Keratinocyte (primary cell): ENCODE measurements at regions not wholly inside any gene's neighbourhood (a gene's known extent, or its start where the extent isn't known, plus 50 kb on each side); places are given as distances from the start of the nearest gene placed in this dataset.
A peak's percentile ranks its signal among the peaks of the same experiment; 100 is the strongest.

Experiments used
- DNase-seq: peaks from one replicate; pipeline ENCODE4 v3.0.0-alpha.2; 2011; ENCODE audit warnings: low read depth, missing footprints, low spot score
- FAIRE-seq: peaks from 2 replicates; lab custom pipeline; 2011; peaks lifted over from hg19 to GRCh38; lab: Jason Lieb, UNC
- H2AFZ ChIP-seq: 2 replicates; pipeline ENCODE4 v1.6.0; 2012; ENCODE audit warnings: low read length, control low read depth, inconsistent platforms; ENCODE audit not compliant: control insufficient read depth
- H3K27ac ChIP-seq: 2 replicates; pipeline ENCODE4 v1.5.1; 2011; ENCODE audit warnings: low read length; ENCODE audit not compliant: control insufficient read depth, insufficient read depth
- H3K27me3 ChIP-seq: 3 replicates; pipeline ENCODE4 v1.6.0; 2011; ENCODE audit warnings: low read length; ENCODE audit not compliant: control insufficient read depth, insufficient read depth; ENCODE audit errors: extremely low read depth
- H3K36me3 ChIP-seq, 2 experiments: 2 replicates in 1 of 2; 3 replicates in 1 of 2; pipeline ENCODE4 v1.5.1; 2011; ENCODE audit warnings: low read length in 2 of 2, mild to moderate bottlenecking in 1 of 2; ENCODE audit not compliant: control insufficient read depth in 2 of 2, insufficient read depth in 2 of 2; ENCODE audit errors: extremely low read depth in 1 of 2
- H3K4me1 ChIP-seq: 3 replicates; pipeline ENCODE4 v1.5.1; 2011; ENCODE audit warnings: low read length; ENCODE audit not compliant: control insufficient read depth, insufficient read depth; ENCODE audit errors: extremely low read depth
- H3K4me2 ChIP-seq: 3 replicates; pipeline ENCODE4 v1.6.0; 2011; ENCODE audit warnings: low read depth, low read length; ENCODE audit not compliant: control insufficient read depth, insufficient read depth; ENCODE audit errors: extremely low read depth
- H3K4me3 ChIP-seq, 3 experiments: fragments of 200-600 bp in 1 of 3; sonication (generic) in 1 of 3; 2 replicates in 2 of 3; 3 replicates in 1 of 3; pipeline ENCODE4 v1.5.1; 2011 to 2016; ENCODE audit warnings: low read length in 3 of 3, mild to moderate bottlenecking in 3 of 3, control low read depth in 2 of 3, inconsistent platforms in 1 of 3, low read depth in 1 of 3, mixed read lengths in 1 of 3, mixed run types in 1 of 3, moderate library complexity in 1 of 3; ENCODE audit not compliant: control insufficient read depth in 2 of 3, insufficient read depth in 2 of 3; ENCODE audit errors: extremely low read depth in 1 of 3
- H3K79me2 ChIP-seq: 2 replicates; pipeline ENCODE4 v1.6.0; 2012; ENCODE audit warnings: low read length; ENCODE audit not compliant: control insufficient read depth, insufficient read depth
- H3K9ac ChIP-seq: 3 replicates; pipeline ENCODE4 v1.6.0; 2011; ENCODE audit warnings: low read length; ENCODE audit not compliant: control insufficient read depth, insufficient read depth; ENCODE audit errors: extremely low read depth
- H3K9me1 ChIP-seq: 3 replicates; pipeline ENCODE4 v1.6.0; 2011; ENCODE audit warnings: low read length; ENCODE audit not compliant: control insufficient read depth, insufficient read depth; ENCODE audit errors: extremely low read depth
- H3K9me3 ChIP-seq: 2 replicates; pipeline ENCODE4 v1.5.1; 2012; ENCODE audit warnings: low read depth, low read length; ENCODE audit not compliant: control insufficient read depth
- H4K20me1 ChIP-seq: 3 replicates; pipeline ENCODE4 v1.6.0; 2011; ENCODE audit warnings: low read length; ENCODE audit not compliant: control insufficient read depth, insufficient read depth; ENCODE audit errors: extremely low read depth
- CTCF ChIP-seq, 3 experiments: IDR thresholded peaks in 1 of 3; conservative IDR thresholded peaks in 1 of 3; optimal IDR thresholded peaks in 1 of 3; 2 replicates in 2 of 3; 3 replicates in 1 of 3; pipeline versions ENCODE3 to v1.5.1; 2011; ENCODE audit warnings: low read length in 3 of 3, mild to moderate bottlenecking in 3 of 3, moderate library complexity in 2 of 3, control low read depth in 1 of 3, inconsistent platforms in 1 of 3; ENCODE audit not compliant: insufficient read depth in 2 of 3; ENCODE audit errors: extremely low read depth in 1 of 3
- EZH2 ChIP-seq: IDR thresholded peaks from one replicate; pipeline ENCODE4 v1.6.1; 2012; ENCODE audit warnings: inconsistent platforms, mild to moderate bottlenecking, low read length, moderate library complexity
- dilution Hi-C: fragments of 300-500 bp; cut with MboI; formaldehyde crosslinking; loops from one replicate; pipeline ENCODE4 v1.7.0; 2020; ENCODE audit warnings: low sequenced_read_pairs; ENCODE audit not compliant: extremely low pct_ligation_motif_present

GRCh38 chr2:226329180-226329579 is 470.4 kb downstream of the IRS1 start:
- Histone ChIP-seq H4K20me1 (no peaks in the 10 kb centered on the region), H3K9ac (no peak overlapping the region), H3K4me3 (no peak overlapping the region), H3K4me2 (no peak overlapping the region), H3K9me3 (peaks cover 2% of the 10 kb centered on the region), H3K27ac (no peak overlapping the region), H3K9me1 (no peaks in the 10 kb centered on the region), H2AFZ (no peak overlapping the region), H3K79me2 (no peaks in the 10 kb centered on the region), H3K36me3 (no peaks in the 10 kb centered on the region), H3K4me1 (peaks cover 9% of the 10 kb centered on the region), H3K27me3 (no peaks in the 10 kb centered on the region)
- FAIRE-seq = no peak
- DNase-seq = no peak
- dilution Hi-C loops = no loop called here
- TF ChIP-seq EZH2 (no peak), CTCF (optimal IDR thresholded peaks at IDR 0.05 in 1 of 3, IDR thresholded peaks at IDR 0.05 in 1 of 3, conservative IDR thresholded peaks at IDR 0.05 in 1 of 3; ENCODE audit: extremely low read depth in 1 of 3, insufficient read depth in 2 of 3, low read length in 3 of 3) (no peak)

- Histone ChIP-seq H3K9ac (no peak overlapping the region), H3K9me3 (peaks cover 2% of the 10 kb centered on the region), H3K4me3 (no peak overlapping the region), H3K36me3 (no peaks in the 10 kb centered on the region), H4K20me1 (no peaks in the 10 kb centered on the region), H3K27ac (no peak overlapping the region), H3K4me2 (no peak overlapping the region), H2AFZ (no peak overlapping the region), H3K4me1 (peaks cover 9% of the 10 kb centered on the region), H3K79me2 (no peaks in the 10 kb centered on the region), H3K9me1 (no peaks in the 10 kb centered on the region), H3K27me3 (no peaks in the 10 kb centered on the region)
- DNase-seq (peak; percentile 83), FAIRE-seq (peak; percentile 58)
- dilution Hi-C loops = no loop called here
- TF ChIP-seq CTCF (optimal IDR thresholded peaks at IDR 0.05 in 1 of 3, IDR thresholded peaks at IDR 0.05 in 1 of 3, conservative IDR thresholded peaks at IDR 0.05 in 1 of 3; ENCODE audit: extremely low read depth in 1 of 3, insufficient read depth in 2 of 3, low read length in 3 of 3) (no peak), EZH2 (no peak)
Observed at GRCh38 chr2:226327830-226328229, 471.8 kb downstream of the IRS1 start.
